ENCODE measurements at regions not wholly inside any gene's neighbourhood (a gene's known extent, or its start where the extent isn't known, plus 50 kb on each side); places are given as distances from the start of the nearest gene placed in this dataset.

- TF ChIP-seq CTCF (IDR thresholded peaks at IDR 0.05; ENCODE audit: insufficient read depth, low read depth, low read length): no peak
- no peak for DNase-seq (ENCODE audit: low read depth)
- H3K4me3 ChIP-seq (ENCODE audit: low read depth, low read length): no peak overlapping the region
Observed at GRCh38 chr4:60155088-60155487, 1045.0 kb upstream of the ADGRL3 start.

- TF ChIP-seq CTCF (IDR thresholded peaks at IDR 0.05; ENCODE audit: insufficient read depth, low read depth, low read length): no peak
- H3K4me3 ChIP-seq (ENCODE audit: low read depth, low read length): no peak overlapping the region
- no peak for DNase-seq (ENCODE audit: low read depth)
Observed at GRCh38 chr4:60173103-60173502, 1027.0 kb upstream of the ADGRL3 start.

GRCh38 chr4:60173718-60174117 lies 1026.4 kb upstream of the ADGRL3 start:
- TF ChIP-seq CTCF (IDR thresholded peaks at IDR 0.05; ENCODE audit: insufficient read depth, low read depth, low read length): no peak
- no peak for DNase-seq (ENCODE audit: low read depth)
- no peak overlapping the region for H3K4me3 ChIP-seq (ENCODE audit: low read depth, low read length)

- no peak for TF ChIP-seq CTCF (IDR thresholded peaks at IDR 0.05; ENCODE audit: insufficient read depth, low read depth, low read length)
- DNase-seq (ENCODE audit: low read depth): no peak
- H3K4me3 ChIP-seq (ENCODE audit: low read depth, low read length): no peak overlapping the region
Observed at GRCh38 chr4:60175241-60175640, 1024.9 kb upstream of the ADGRL3 start.

- DNase-seq (ENCODE audit: low read depth): no peak
- H3K4me3 ChIP-seq (ENCODE audit: low read depth, low read length): no peak overlapping the region
- TF ChIP-seq CTCF (IDR thresholded peaks at IDR 0.05; ENCODE audit: insufficient read depth, low read depth, low read length): no peak
Observed at GRCh38 chr4:60187428-60187827, 1012.7 kb upstream of the ADGRL3 start.

- no peak for DNase-seq (ENCODE audit: low read depth)
- no peak overlapping the region for H3K4me3 ChIP-seq (ENCODE audit: low read depth, low read length)
- no peak for TF ChIP-seq CTCF (IDR thresholded peaks at IDR 0.05; ENCODE audit: insufficient read depth, low read depth, low read length)
Observed at GRCh38 chr4:60189286-60189685, 1010.8 kb upstream of the ADGRL3 start.

GRCh38 chr4:60194214-60194613 lies 1005.9 kb upstream of the ADGRL3 start:
- no peak for DNase-seq (ENCODE audit: low read depth)
- no peak overlapping the region for H3K4me3 ChIP-seq (ENCODE audit: low read depth, low read length)
- no peak for TF ChIP-seq CTCF (IDR thresholded peaks at IDR 0.05; ENCODE audit: insufficient read depth, low read depth, low read length)

Data from fibroblast of villous mesenchyme (primary cell).